Activated T-cell treated with anti-CD3 and anti-CD28 coated beads for 48 hours (primary cell): ENCODE measurements at regions not wholly inside any gene's neighbourhood (a gene's known extent, or its start where the extent isn't known, plus 50 kb on each side); places are given as distances from the start of the nearest gene placed in this dataset.

Experiments used
- DNase-seq: peaks from one replicate; pipeline ENCODE4 v3.0.0-alpha.2; 2020; ENCODE audit warnings: low read depth

GRCh38 chr2:118278046-118278445, 189.8 kb downstream of the INSIG2 start:
- DNase-seq = no peak

- DNase-seq = no peak
These were observed 186.7 kb downstream of the INSIG2 start for GRCh38 chr2:118274841-118275510.

- DNase-seq = no peak
These were observed 184.1 kb downstream of the INSIG2 start for GRCh38 chr2:118272391-118272790.

- no peak for DNase-seq
These were observed 181.3 kb downstream of the INSIG2 start for GRCh38 chr2:118269408-118270051.

DNA sequence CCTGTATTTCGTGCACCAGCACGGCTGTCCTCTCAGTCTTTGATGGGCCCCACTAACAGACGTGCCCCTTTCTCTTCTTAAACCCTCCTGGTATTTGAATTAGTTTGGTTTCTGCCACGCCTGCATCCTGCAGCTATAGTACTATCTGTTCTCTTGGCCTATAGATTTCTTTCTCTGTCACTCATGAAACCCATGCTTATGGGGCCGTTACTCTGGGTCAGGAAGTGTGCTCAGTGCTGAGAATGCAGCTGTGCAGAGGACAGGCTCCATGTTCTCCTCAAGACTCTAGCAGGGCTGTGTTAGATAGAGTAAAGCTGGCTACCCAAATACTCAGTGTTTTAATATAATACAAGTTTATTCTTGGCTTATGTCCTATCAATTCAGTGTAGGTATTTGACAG, 180.0 kb downstream of the INSIG2 start:
- no peak for DNase-seq

DNA sequence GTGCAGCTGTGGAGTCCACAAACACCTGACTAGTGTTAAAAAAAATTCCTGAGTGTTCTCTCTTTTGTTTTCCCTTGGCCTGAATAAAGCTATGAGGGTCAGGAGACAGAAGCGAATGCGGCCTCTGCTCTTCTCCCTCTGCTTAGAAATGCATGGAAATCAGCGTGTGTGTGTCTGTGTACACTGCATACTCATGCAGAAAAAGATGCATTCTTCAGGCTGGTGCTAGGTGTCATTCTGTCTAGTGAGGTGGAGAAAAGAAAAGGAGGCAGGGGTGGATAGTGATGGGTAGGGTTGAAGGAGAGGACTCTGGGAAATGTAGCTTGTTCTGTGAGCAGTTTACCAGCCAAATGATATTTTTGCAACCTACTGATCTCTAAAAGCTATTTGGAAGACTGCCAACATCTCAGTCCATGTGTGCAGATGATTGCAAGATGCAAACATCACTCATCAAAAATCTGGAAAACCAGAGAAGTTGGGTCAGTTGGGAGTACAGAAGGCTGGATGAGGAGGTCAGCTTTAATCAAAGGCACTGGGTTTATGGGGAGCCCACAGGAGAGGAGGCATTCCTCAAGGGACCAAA, 177.7 kb downstream of the INSIG2 start:
- no peak for DNase-seq

GRCh38 chr2:118264232-118264990, 176.1 kb downstream of the INSIG2 start:
- no peak for DNase-seq

DNA sequence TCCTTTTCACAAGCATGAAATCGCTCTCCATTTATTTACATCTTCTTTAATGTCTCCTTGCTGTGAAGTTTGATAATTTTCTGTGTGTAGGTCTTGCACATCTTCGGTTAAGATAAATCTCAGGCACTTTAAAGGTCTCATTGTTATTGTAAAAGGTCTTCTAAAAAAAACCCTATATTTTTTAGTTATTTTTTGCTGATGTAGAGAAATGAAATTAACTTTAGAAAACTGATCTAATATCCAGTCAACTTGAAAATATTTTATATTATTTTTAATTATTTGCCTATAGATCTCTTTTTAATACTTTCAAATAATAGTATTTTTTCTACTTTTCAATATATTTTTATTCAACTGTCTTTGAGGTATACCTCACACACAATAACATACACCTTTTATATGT, 169.4 kb downstream of the INSIG2 start:
- DNase-seq = no peak

DNA sequence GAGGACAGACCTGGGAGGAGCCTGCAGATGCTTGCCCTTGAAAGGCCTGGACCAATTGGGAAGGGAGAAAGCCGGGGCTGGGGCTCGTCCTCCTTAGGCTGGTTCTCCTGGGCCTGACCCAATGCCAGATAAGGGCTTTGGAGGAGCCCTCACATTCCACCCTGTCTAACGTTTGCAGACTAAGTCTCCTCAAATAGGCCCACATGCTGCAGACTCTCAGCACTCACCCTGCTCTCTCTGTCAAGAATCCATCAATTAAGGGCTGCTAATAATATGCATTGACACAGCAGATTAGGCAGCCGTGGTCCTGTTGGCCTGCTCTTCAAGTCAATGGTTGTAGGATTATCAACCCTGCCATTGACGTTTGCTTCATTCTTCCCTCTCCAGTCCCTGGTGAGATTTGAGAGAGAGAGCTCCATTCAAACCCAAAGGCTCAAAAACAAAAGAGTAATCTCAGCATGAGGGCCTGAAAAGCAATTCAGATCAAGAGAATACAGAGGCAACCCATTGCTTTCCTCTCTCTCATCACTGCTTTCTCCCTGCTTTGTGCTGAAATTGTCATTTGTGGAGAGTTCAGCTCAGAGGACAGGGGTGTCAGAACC, 167.6 kb downstream of the INSIG2 start:
- DNase-seq = no peak

DNA sequence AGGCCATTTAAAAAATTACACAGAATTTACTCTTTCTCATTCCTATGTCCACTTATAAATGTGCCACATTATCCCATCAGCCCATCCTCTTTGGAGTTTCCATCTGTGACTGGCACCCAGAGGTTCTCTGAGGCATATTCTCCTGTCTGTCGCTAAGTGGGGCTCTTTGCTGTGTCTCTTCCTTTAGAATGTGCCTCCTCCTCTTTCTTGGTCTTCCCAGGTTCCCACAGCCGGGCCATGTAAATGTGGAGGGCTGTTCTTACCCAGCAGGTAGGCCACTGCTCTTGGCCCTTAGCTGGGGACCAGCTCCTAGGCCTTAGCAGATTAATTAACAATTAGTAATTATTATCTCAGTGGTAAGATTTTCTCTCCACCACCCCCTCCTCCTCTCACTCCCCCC, 167.0 kb downstream of the INSIG2 start:
- no peak for DNase-seq

DNA sequence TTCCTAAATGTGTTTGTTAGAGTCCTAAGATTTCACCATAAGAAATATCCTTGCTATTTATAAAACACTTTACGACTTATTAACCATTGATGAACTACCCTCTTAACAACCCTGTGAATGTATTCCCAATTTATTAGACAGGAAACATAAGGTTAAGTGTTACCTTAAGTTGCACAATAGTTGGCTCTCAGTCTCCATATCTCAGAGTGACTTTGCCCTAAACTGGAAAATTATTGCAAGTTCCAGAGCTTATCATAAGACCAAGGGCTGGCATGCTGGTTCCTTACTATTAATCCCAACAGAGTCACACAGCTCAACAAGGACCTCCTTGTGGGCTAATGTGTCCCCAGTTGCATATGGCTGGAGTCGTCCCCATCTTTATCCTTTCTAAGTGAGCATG, 165.8 kb downstream of the INSIG2 start:
- DNase-seq = no peak

DNA sequence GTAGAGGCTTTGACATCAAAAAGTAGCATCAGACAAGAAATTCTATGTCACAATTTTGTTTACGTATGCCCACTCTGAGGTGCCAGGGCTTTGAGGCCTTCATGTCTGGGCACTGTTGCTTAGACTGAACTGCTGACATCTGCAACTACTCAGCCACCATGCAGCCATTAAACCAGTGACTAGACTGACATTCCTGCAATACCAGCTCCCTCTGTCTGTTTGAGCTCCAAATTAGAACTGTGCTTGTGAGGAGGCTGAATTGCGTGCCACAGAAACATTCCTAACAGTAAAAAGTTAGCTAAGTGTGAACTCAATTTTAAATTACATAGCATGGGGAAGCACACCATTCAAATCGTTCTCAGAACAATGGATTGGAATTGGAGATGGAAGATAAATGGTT, 163.2 kb downstream of the INSIG2 start:
- DNase-seq = no peak

DNA sequence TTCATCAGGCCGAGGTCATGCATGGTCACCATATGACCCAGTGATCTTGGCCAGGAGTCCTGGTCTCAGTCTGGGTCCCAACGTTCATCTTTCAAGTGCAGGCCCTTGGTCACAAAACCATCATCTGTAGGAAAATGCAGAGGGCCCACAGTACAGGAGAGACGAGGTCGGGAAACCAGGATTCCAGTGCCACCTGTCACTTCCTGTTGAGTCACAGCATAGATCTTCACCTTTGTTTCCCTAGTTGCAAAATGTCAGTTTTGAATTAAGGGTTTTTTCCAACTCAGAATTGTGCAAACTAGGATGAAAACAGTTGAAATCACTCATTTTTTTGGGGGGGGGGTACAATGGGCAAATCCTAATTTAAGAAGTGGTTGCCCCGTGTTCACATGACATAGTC, 162.2 kb downstream of the INSIG2 start:
- no peak for DNase-seq

- DNase-seq = no peak
These were observed 161.7 kb downstream of the INSIG2 start for GRCh38 chr2:118250001-118250400.

GRCh38 chr2:118249531-118249930, 161.3 kb downstream of the INSIG2 start:
- DNase-seq = no peak

DNA sequence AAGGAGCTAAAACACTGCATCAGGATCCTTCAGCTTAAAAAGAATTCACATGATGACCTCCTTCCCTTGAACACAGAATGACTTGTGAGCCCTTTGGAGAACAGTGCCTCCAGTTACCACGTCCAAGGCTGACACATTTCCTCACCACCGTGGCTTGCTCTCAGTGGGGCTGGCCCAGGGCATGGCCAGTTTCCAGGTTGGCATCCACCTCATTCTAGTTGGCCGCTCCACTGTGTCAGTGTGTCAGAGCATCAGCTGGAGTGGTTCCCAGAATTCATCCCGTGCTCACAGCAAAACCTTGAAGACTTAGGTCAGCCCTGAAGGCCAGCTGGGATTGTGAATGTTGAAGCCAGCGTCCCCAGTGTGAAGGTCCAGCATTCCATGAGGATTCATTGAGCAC, 158.5 kb downstream of the INSIG2 start:
- DNase-seq = no peak

GRCh38 chr2:118246079-118246478, 157.8 kb downstream of the INSIG2 start:
- no peak for DNase-seq

GRCh38 chr2:118244686-118245085, 156.4 kb downstream of the INSIG2 start:
- no peak for DNase-seq

DNA sequence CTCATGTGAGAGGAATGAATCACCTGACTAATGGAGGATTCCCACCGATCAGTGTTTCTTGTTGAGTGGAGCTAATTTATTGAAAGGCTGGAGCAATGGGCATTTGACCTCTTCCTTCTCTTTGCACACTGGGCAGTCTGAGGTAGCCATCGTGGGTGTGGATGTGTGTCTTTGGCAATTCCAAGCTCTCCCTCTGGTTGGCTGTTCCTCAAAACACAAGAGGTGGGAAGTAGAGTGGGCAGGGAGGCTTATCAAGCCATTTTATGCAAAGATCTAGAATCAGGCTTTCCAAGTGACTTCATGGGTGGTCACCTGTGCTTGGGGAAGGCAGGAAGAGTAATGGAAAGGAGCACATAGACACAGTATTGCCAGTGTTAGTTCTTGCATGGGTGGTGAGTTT, 154.8 kb downstream of the INSIG2 start:
- no peak for DNase-seq

GRCh38 chr2:118242216-118242615, 153.9 kb downstream of the INSIG2 start:
- no peak for DNase-seq

- DNase-seq = no peak
These were observed 152.9 kb downstream of the INSIG2 start for GRCh38 chr2:118241128-118241527.

DNA sequence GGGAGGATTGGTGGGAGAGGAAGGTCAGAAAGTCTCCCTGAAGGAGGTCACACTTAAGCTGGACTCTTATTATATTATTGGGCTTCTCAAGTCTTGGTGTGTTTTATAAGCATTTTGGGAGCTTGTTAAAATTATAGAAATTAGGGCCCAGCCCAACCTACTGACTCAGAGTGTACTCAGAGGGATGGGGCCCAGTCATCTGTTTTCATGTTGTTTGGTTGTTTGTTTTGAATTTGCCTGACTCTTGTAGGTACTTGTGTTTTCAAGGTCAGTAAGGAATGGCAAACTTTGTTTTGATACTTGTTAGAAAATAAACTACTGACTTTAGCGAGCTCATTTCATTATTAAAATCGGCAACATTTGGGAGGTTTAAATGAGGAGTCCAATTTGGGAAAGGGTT, 152.0 kb downstream of the INSIG2 start:
- no peak for DNase-seq

- DNase-seq = no peak
These were observed 151.0 kb downstream of the INSIG2 start for GRCh38 chr2:118239284-118239683.
